Osteoblast (primary cell): ENCODE measurements at regions not wholly inside any gene's neighbourhood (a gene's known extent, or its start where the extent isn't known, plus 50 kb on each side); places are given as distances from the start of the nearest gene placed in this dataset.

Experiments used
- DNase-seq: peaks from one replicate; pipeline ENCODE4 v3.0.0; 2011; ENCODE audit warnings: low spot score, mixed read lengths; ENCODE audit not compliant: insufficient read length; ENCODE audit errors: missing footprints
- H2AFZ ChIP-seq: 2 replicates; pipeline ENCODE4 v1.6.0; 2011; ENCODE audit warnings: mild to moderate bottlenecking, low read length
- H3K27ac ChIP-seq: 2 replicates; pipeline ENCODE4 v1.5.1; 2011; ENCODE audit warnings: mild to moderate bottlenecking, low read depth, low read length, moderate library complexity
- H3K27me3 ChIP-seq: 2 replicates; pipeline ENCODE4 v1.6.0; 2012; ENCODE audit warnings: mild to moderate bottlenecking, control low read depth, inconsistent platforms, low read length, moderate library complexity; ENCODE audit not compliant: insufficient read depth
- H3K36me3 ChIP-seq: 2 replicates; pipeline ENCODE4 v1.5.1; 2011; ENCODE audit warnings: mild to moderate bottlenecking, low read length, control low read depth, moderate library complexity; ENCODE audit not compliant: insufficient read depth
- H3K4me1 ChIP-seq: 2 replicates; pipeline ENCODE4 v1.5.1; 2011; ENCODE audit warnings: mild to moderate bottlenecking, low read length, control low read depth, moderate library complexity; ENCODE audit not compliant: insufficient read depth
- H3K4me2 ChIP-seq: 2 replicates; pipeline ENCODE4 v1.6.0; 2011; ENCODE audit warnings: mild to moderate bottlenecking, low read length; ENCODE audit not compliant: insufficient read depth
- H3K4me3 ChIP-seq: fragments of 200-600 bp; sonication (generic); 3 replicates; pipeline ENCODE4 v1.5.1; 2012; ENCODE audit warnings: mild to moderate bottlenecking, low read length, inconsistent platforms; ENCODE audit not compliant: insufficient read depth
- H3K79me2 ChIP-seq: 2 replicates; pipeline ENCODE4 v1.6.0; 2012; ENCODE audit warnings: mild to moderate bottlenecking, low read length, control low read depth, inconsistent platforms; ENCODE audit not compliant: insufficient read depth
- H3K9me3 ChIP-seq: 2 replicates; pipeline ENCODE4 v1.5.1; 2011; ENCODE audit warnings: low read depth, low read length, control low read depth
- H4K20me1 ChIP-seq: 2 replicates; pipeline ENCODE4 v1.6.0; 2012; ENCODE audit warnings: mild to moderate bottlenecking, low read length, control low read depth; ENCODE audit not compliant: insufficient read depth
- CTCF ChIP-seq: IDR thresholded peaks from 2 replicates; pipeline ENCODE4 v1.5.1; 2011; ENCODE audit warnings: mild to moderate bottlenecking, low read depth, low read length, moderate library complexity; ENCODE audit errors: extremely low read depth

GRCh38 chr6:92380803-92381601 is 1038.4 kb downstream of the EPHA7 start:
- H3K27me3 ChIP-seq = no peaks in the 10 kb centered on the region
- H3K4me1 ChIP-seq = no peaks in the 10 kb centered on the region
- peaks cover 2% of the 10 kb centered on the region for H3K9me3 ChIP-seq
- no peaks in the 10 kb centered on the region for H4K20me1 ChIP-seq
- no peaks in the 10 kb centered on the region for H3K79me2 ChIP-seq
- no peak overlapping the region for H2AFZ ChIP-seq
- H3K36me3 ChIP-seq = no peaks in the 10 kb centered on the region
- no peak for DNase-seq
- no peak for TF ChIP-seq CTCF
- H3K27ac ChIP-seq = no peak overlapping the region
- H3K4me3 ChIP-seq = no peak overlapping the region
- no peak overlapping the region for H3K4me2 ChIP-seq

- no peak overlapping the region for H2AFZ ChIP-seq
- no peak for DNase-seq
- H3K4me2 ChIP-seq = no peak overlapping the region
- no peak for TF ChIP-seq CTCF
- H3K36me3 ChIP-seq = no peaks in the 10 kb centered on the region
- H3K27me3 ChIP-seq = no peaks in the 10 kb centered on the region
- no peaks in the 10 kb centered on the region for H4K20me1 ChIP-seq
- no peaks in the 10 kb centered on the region for H3K79me2 ChIP-seq
- no peak overlapping the region for H3K4me3 ChIP-seq
- no peaks in the 10 kb centered on the region for H3K4me1 ChIP-seq
- H3K9me3 ChIP-seq = no peaks in the 10 kb centered on the region
- no peak overlapping the region for H3K27ac ChIP-seq
These were observed 1042.2 kb downstream of the EPHA7 start for GRCh38 chr6:92377137-92377536.

- no peak overlapping the region for H3K27ac ChIP-seq
- H2AFZ ChIP-seq = no peak overlapping the region
- no peak for DNase-seq
- H3K36me3 ChIP-seq = no peaks in the 10 kb centered on the region
- no peak overlapping the region for H3K4me2 ChIP-seq
- H3K79me2 ChIP-seq = no peaks in the 10 kb centered on the region
- TF ChIP-seq CTCF = no peak
- H3K4me1 ChIP-seq = no peaks in the 10 kb centered on the region
- H3K27me3 ChIP-seq = no peaks in the 10 kb centered on the region
- no peak overlapping the region for H3K4me3 ChIP-seq
- H4K20me1 ChIP-seq = no peaks in the 10 kb centered on the region
- H3K9me3 ChIP-seq = no peaks in the 10 kb centered on the region
These were observed 1042.7 kb downstream of the EPHA7 start for GRCh38 chr6:92376691-92377090.

GRCh38 chr6:92371211-92372208 is 1047.8 kb downstream of the EPHA7 start:
- DNase-seq = no peak
- no peaks in the 10 kb centered on the region for H3K9me3 ChIP-seq
- no peak overlapping the region for H2AFZ ChIP-seq
- H3K27me3 ChIP-seq = no peaks in the 10 kb centered on the region
- no peak overlapping the region for H3K27ac ChIP-seq
- H3K4me2 ChIP-seq = no peak overlapping the region
- no peaks in the 10 kb centered on the region for H3K4me1 ChIP-seq
- H4K20me1 ChIP-seq = no peaks in the 10 kb centered on the region
- no peaks in the 10 kb centered on the region for H3K36me3 ChIP-seq
- H3K79me2 ChIP-seq = no peaks in the 10 kb centered on the region
- no peak overlapping the region for H3K4me3 ChIP-seq
- no peak for TF ChIP-seq CTCF
